ENCODE measurements at regions not wholly inside any gene's neighbourhood (a gene's known extent, or its start where the extent isn't known, plus 50 kb on each side); places are given as distances from the start of the nearest gene placed in this dataset.

- intact Hi-C loops (cut with DNase I; ENCODE audit: low total_unique reads), result no loop called here
- Histone ChIP-seq H3K4me1 (no peaks in the 10 kb centered on the region), H3K9me3 (peaks cover 13 to 15% of the 10 kb centered on the region in 2 donors), H3K4me3 (no peak overlapping the region), H3K27me3 (peaks cover 0 to 4% of the 10 kb centered on the region in 2 donors), H3K36me3 (no peaks in the 10 kb centered on the region), H3K27ac (no peak overlapping the region)
- DNase-seq (ENCODE audit: low spot score in 2 of 2), result no peak
- TF ChIP-seq CTCF (IDR thresholded peaks at IDR 0.05), result no peak
- TF ChIP-seq POLR2A (IDR thresholded peaks at IDR 0.05), result no peak
- TF ChIP-seq POLR2AphosphoS5 (IDR thresholded peaks at IDR 0.05), result no peak
These were observed 340.3 kb downstream of the FOXL1 start for GRCh38 chr16:86918637-86919036.

- H3K4me1 ChIP-seq, result no peaks in the 10 kb centered on the region
- DNase-seq (ENCODE audit: low spot score in 2 of 2), result no peak
- intact Hi-C loops (cut with DNase I; ENCODE audit: low total_unique reads), result no loop called here
- no peak overlapping the region for H3K27ac ChIP-seq
- peaks cover 13 to 15% of the 10 kb centered on the region in 2 donors for H3K9me3 ChIP-seq
- TF ChIP-seq POLR2AphosphoS5 (IDR thresholded peaks at IDR 0.05) (no peak), CTCF (IDR thresholded peaks at IDR 0.05) (no peak)
- no peak overlapping the region for H3K4me3 ChIP-seq
- H3K36me3 ChIP-seq, result no peaks in the 10 kb centered on the region
- peaks cover 0 to 4% of the 10 kb centered on the region in 2 donors for H3K27me3 ChIP-seq
These were observed 340.7 kb downstream of the FOXL1 start for GRCh38 chr16:86919078-86919477.

DNA sequence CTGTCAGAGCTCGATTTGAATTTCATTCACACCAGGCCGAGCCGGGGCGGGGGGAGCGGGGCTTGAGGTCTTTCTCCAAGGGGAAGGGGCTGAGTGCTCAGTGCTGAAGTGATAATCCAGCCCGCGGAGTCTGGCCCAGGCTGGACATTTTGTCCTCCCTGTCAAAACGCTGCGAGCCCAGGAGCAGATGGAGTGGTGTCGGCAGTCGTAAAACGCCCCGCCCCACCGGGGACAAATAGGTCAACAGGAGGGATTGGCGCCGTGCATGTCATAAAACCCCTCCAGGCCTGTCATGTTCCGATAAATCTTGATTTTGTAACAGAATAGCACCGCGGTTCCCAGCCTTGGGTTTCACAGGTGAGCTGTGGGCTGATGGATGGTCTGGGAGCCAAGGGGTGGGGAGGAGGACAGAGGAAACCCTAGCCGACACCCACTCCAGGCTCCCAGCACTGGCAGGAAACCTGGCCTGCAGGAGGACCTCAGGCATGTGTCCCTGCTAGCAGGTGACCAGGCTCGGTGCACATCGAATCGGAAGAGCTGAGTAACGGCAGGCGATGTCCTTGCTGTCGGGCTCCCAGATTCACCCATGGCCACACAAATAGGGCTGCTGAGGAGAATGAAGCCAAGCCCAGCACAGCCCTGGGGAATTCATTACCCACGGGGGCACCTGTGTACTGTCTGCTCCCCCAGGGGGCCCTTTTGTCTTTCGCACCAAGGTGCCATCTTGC is 341.4 kb downstream of the FOXL1 start:
- Histone ChIP-seq H3K4me1 (no peaks in the 10 kb centered on the region), H3K36me3 (no peaks in the 10 kb centered on the region), H3K27ac (no peak overlapping the region), H3K27me3 (peaks cover 0 to 4% of the 10 kb centered on the region in 2 donors), H3K4me3 (no peak overlapping the region), H3K9me3 (peaks cover 13 to 15% of the 10 kb centered on the region in 2 donors)
- DNase-seq (ENCODE audit: low spot score in 2 of 2), result no peak
- intact Hi-C loops (cut with DNase I; ENCODE audit: low total_unique reads), result no loop called here
- TF ChIP-seq POLR2AphosphoS5 (IDR thresholded peaks at IDR 0.05), result no peak
- TF ChIP-seq POLR2A (IDR thresholded peaks at IDR 0.05), result no peak
- TF ChIP-seq CTCF (IDR thresholded peaks at IDR 0.05), result no peak

DNA sequence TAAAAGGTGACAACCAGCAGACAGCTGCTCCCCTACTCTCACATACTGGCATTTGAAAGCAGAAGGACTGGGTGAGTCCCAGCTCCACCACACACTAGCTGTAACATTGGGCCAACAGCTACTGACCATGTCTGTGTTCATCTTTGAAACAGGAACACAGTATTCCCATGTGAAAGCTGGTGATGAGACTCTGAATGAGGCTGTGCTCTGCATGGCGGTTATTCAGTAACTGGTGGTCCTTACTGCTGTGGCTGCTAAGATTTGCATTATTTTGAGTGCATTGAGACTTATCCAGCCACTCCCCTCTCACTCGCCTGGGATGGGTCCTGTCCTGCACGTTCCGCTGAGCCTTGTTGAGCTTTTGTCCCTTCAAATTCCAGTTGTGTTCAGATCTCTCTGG is 342.9 kb downstream of the FOXL1 start:
- no peak overlapping the region for H3K4me3 ChIP-seq
- H3K27ac ChIP-seq, result no peak overlapping the region
- no peaks in the 10 kb centered on the region for H3K4me1 ChIP-seq
- no peaks in the 10 kb centered on the region for H3K36me3 ChIP-seq
- TF ChIP-seq POLR2AphosphoS5 (IDR thresholded peaks at IDR 0.05) (no peak), POLR2A (IDR thresholded peaks at IDR 0.05) (no peak), CTCF (IDR thresholded peaks at IDR 0.05) (no peak)
- no peaks in the 10 kb centered on the region for H3K27me3 ChIP-seq
- peaks cover 13 to 15% of the 10 kb centered on the region in 2 donors for H3K9me3 ChIP-seq
- intact Hi-C loops (cut with DNase I; ENCODE audit: low total_unique reads), result no loop called here
- DNase-seq (ENCODE audit: low spot score in 2 of 2), result no peak

DNA sequence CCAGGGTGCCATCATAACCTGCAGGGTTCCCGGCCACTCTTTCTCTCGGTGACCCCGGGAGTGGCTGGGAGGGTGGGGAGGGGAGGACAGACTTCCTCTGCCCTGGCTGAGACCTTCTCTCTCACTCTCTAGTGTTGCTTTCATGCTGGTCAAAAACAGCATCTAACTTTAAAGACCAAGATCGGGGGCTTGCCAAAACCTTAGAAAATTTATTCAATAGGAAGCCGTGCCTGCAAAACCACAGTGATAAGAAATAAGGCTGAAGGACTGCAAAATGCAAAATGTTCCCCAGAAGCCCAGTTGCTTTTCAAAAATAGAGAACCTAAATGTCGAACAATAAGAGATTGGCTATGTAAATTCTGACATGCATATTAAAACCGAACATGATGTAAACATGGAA is 344.0 kb downstream of the FOXL1 start:
- no peak overlapping the region for H3K27ac ChIP-seq
- H3K9me3 ChIP-seq, result peaks cover 13 to 15% of the 10 kb centered on the region in 2 donors
- H3K36me3 ChIP-seq, result no peaks in the 10 kb centered on the region
- DNase-seq (ENCODE audit: low spot score in 2 of 2), result no peak
- TF ChIP-seq POLR2A (IDR thresholded peaks at IDR 0.05), result no peak
- no peak for TF ChIP-seq POLR2AphosphoS5 (IDR thresholded peaks at IDR 0.05)
- TF ChIP-seq CTCF (IDR thresholded peaks at IDR 0.05), result no peak
- H3K27me3 ChIP-seq, result no peaks in the 10 kb centered on the region
- H3K4me3 ChIP-seq, result no peak overlapping the region
- intact Hi-C loops (cut with DNase I; ENCODE audit: low total_unique reads), result no loop called here
- H3K4me1 ChIP-seq, result no peaks in the 10 kb centered on the region
